RWPE1 (cell line): ENCODE measurements at regions not wholly inside any gene's neighbourhood (a gene's known extent, or its start where the extent isn't known, plus 50 kb on each side); places are given as distances from the start of the nearest gene placed in this dataset.

Experiments used
- CTCF ChIA-PET: fragments of 350-600 bp; sonication (Branson Sonifier 250); formaldehyde crosslinking; extraction: SDS; loops from one replicate; lab custom pipeline; 2021; lab: Yijun Ruan, JAX
- POLR2A ChIA-PET: fragments of 400-600 bp; formaldehyde crosslinking; extraction: SDS; loops from one replicate; lab custom pipeline; 2020; ENCODE audit warnings: antibody characterized with exemption; ENCODE audit not compliant: low non-redundant PET; lab: Yijun Ruan, JAX
- DNase-seq: peaks from one replicate; pipeline ENCODE4 v3.0.0; 2012; ENCODE audit warnings: low spot score
- H3K27ac ChIP-seq: fragments of 450-650 bp; 2 replicates; pipeline ENCODE4 v1.5.1; 2017
- CTCF ChIP-seq: fragments of 450-650 bp; conservative IDR thresholded peaks from 2 replicates; pipeline ENCODE4 v1.5.1; 2017; ENCODE audit warnings: low read depth, mild to moderate bottlenecking

- TF ChIP-seq CTCF = no peak
- no peak overlapping the region for H3K27ac ChIP-seq
- CTCF ChIA-PET = interaction anchor here (0.6 kb wide), 1 partner anchor 93 kb away, joined by 3 read pairs; no protein-coding TSS in a partner anchor
- POLR2A ChIA-PET = no interaction called here
- DNase-seq = no peak
Measured at GRCh38 chr16:62717026-62717425, 680.8 kb upstream of the CDH8 start.

DNA sequence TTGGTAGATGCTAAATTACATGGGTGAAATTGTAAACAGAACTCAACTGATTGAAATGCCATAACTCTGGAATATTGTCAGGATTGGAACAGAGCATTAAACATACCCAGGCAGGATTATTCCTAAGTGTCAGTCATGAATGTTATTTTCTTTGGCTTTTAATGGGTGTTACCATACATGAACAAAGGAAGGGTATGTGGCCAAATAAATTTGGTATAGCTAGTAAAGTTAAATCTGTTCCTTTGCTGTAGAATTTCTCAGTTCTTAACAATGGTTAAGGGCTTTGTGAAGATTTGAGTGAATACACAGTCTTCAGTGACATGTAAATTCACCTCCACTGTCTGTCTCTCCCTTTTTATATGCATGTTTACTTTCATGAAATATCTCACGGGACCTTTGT lies 679.5 kb upstream of the CDH8 start:
- no peak for DNase-seq
- H3K27ac ChIP-seq = no peak overlapping the region
- POLR2A ChIA-PET = no interaction called here
- CTCF ChIA-PET = no interaction called here
- TF ChIP-seq CTCF = no peak

DNA sequence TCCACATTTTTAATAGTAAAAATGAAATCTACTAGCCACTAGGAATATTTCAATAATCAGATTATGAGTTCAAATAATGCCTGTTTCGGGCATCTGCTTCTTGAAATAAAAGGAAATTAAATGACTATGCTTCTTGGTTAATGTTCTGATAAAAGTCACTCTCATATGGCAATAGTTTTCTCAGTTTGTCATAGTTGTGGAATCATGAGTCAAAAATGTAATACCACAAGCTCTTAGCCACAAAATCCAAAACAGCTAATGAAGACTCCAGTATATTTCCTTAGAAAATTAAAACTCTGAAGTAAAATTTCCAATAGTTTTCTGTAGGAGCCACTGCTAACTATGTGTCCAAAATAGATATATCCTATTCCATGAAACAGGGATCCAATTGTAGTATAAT lies 676.3 kb upstream of the CDH8 start:
- CTCF ChIA-PET = no interaction called here
- H3K27ac ChIP-seq = no peak overlapping the region
- DNase-seq = no peak

GRCh38 chr16:62711797-62712196 lies 675.6 kb upstream of the CDH8 start:
- POLR2A ChIA-PET = no interaction called here
- DNase-seq = no peak
- no peak for TF ChIP-seq CTCF
- H3K27ac ChIP-seq = no peak overlapping the region
- CTCF ChIA-PET = no interaction called here

More for the DNA sequence above, 676.3 kb upstream of the CDH8 start:
- no peak for TF ChIP-seq CTCF
- POLR2A ChIA-PET = no interaction called here

- no peak for TF ChIP-seq CTCF
- H3K27ac ChIP-seq = no peak overlapping the region
- ChIA-PET POLR2A (no interaction called here), CTCF (no interaction called here)
- no peak for DNase-seq
Measured at GRCh38 chr16:62709794-62710193, 673.6 kb upstream of the CDH8 start.

DNA sequence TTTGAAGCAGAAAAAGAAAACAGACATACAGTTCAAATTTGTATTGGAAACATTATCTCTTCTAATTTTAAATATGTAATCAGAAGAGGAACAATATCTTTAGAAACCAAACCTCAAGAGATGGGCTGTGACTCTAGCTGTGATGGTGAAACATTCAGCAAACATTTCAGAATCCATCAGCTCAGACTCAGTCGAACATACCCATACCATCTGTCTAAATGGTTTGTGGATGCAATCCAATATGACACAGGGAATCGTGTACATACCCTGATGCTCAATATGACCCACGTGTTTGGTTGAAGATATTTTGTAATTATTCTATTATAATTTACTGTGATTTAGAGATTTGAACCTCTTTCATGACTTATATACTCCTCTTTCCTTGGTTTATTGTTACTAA lies 665.2 kb upstream of the CDH8 start:
- no peak for DNase-seq
- no peak for TF ChIP-seq CTCF
- H3K27ac ChIP-seq = no peak overlapping the region
- ChIA-PET POLR2A (no interaction called here), CTCF (no interaction called here)
